ENCODE measurements at regions not wholly inside any gene's neighbourhood (a gene's known extent, or its start where the extent isn't known, plus 50 kb on each side); places are given as distances from the start of the nearest gene placed in this dataset.

DNA sequence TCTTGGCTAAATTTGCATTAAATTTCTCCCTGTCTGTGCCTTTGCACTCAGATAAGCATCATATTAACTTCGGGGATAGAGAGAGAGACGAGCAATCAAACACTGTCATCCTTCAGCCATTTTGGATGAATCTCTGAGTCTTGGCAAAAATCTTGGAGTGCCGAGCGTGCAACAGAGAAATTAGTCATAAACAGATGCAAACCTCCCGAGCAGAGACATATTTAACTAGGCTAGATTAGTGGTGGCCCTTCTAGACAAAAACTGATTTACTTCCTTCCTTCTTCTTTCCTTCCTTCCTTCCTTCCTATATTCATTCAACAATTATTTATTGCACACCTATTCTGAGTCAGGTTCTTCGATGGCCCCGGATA is 114.4 kb upstream of the BLID start:
- ATAC-seq = no peak
- Histone ChIP-seq H3K27me3 (no peaks in the 10 kb centered on the region), H3K9me3 (no peaks in the 10 kb centered on the region), H3K27ac (no peak overlapping the region), H3K36me3 (no peaks in the 10 kb centered on the region), H3K4me3 (no peak overlapping the region), H3K4me1 (peaks cover 3 to 22% (median 4%) of the 10 kb centered on the region in 3 donors)
- 67 to 70% methylated on average over 3 to 7 of the region's 7 CpGs for whole genome bisulfite sequencing, 2 donors (ENCODE audit: low coverage in 1 of 2)
- TF ChIP-seq, protein P1, sequence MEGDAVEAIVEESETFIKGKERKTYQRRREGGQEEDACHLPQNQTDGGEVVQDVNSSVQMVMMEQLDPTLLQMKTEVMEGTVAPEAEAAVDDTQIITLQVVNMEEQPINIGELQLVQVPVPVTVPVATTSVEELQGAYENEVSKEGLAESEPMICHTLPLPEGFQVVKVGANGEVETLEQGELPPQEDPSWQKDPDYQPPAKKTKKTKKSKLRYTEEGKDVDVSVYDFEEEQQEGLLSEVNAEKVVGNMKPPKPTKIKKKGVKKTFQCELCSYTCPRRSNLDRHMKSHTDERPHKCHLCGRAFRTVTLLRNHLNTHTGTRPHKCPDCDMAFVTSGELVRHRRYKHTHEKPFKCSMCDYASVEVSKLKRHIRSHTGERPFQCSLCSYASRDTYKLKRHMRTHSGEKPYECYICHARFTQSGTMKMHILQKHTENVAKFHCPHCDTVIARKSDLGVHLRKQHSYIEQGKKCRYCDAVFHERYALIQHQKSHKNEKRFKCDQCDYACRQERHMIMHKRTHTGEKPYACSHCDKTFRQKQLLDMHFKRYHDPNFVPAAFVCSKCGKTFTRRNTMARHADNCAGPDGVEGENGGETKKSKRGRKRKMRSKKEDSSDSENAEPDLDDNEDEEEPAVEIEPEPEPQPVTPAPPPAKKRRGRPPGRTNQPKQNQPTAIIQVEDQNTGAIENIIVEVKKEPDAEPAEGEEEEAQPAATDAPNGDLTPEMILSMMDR (IDR thresholded peaks at IDR 0.05) = no peak
- TF ChIP-seq EP300 (IDR thresholded peaks at IDR 0.05) (no peak), POLR2A (IDR thresholded peaks at IDR 0.05) (no peak), POLR2AphosphoS5 (IDR thresholded peaks at IDR 0.05) (no peak)

DNA sequence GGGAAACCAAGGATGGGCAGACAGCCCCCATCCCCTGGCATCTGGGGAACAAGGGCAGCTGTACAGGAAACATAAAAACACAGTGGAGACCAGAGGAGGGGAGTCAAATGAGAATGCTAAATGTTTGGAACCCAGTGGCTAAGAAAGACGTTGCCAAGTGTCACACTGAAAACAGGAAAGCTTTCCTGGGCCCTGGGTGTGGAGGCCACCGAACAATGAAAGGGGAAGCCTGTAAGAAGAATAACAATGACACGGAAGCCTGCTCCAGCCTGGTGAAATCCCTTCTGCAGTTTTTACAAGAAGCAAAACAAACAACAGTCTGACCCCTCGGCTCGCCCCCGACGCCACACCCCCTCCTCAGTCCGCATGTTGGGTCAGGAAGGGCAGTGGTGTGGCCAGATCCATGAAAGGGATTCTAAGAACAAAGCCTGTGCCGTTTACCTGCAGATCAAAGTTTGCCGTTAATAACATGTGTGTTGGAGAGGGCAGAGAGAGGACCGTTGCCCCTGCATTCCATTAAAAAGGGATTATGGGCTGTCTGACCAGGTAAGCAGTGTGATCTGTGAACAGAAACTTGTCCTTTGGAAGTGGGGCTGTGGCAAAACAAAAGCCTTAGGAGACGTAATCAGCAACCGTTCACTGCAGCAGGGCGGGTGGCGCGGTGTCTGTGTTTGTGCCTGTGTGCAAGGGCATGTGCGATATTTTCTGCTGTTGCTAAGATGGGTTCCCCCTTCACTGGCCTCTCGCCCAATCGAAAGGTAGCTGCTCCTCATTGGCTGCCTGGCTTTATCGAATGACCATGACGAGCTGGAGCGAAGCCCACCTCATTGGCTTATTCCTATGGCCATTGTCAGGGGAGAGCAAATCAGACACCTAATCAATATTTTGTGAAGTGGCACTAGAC is 113.7 kb upstream of the BLID start:
- TF ChIP-seq POLR2A (IDR thresholded peaks at IDR 0.05) (no peak), POLR2AphosphoS5 (IDR thresholded peaks at IDR 0.05) (no peak), EP300 (IDR thresholded peaks at IDR 0.05) (no peak)
- TF ChIP-seq, protein P1 (IDR thresholded peaks at IDR 0.05) = no peak
- WGBS, 2 donors (ENCODE audit: low coverage in 1 of 2) = 58 to 60% methylated on average over 7 to 10 of the region's 22 CpGs
- H3K36me3 ChIP-seq = no peaks in the 10 kb centered on the region
- H3K27ac ChIP-seq = peak overlapping the region in 1 of 4 donors; percentile 19
- H3K4me1 ChIP-seq = peaks cover 0 to 15% (median 3%) of the 10 kb centered on the region in 3 donors
- ATAC-seq = peak; percentile 22
- H3K27me3 ChIP-seq = no peaks in the 10 kb centered on the region
- no peaks in the 10 kb centered on the region for H3K9me3 ChIP-seq
- no peak overlapping the region for H3K4me3 ChIP-seq

DNA sequence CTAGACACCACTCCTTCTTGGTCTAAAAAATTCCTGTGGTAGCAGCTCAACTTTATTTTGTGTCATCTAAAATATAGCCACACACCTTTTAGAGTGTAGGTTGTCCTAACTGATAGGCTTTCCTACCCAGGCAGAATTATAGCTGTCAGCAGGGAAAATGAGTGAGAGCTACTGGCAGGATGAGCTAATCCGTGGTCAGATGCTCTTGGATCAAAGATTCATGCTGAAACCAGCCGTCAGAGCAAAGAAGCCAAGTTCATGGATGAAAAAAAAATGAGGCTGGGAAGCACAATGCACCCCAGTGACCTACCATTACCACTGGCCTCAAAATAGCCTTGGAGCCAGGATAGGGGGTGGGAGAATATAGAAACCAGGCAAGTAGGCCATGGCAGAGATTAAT is 113.1 kb upstream of the BLID start:
- Histone ChIP-seq H3K4me1 (peaks cover 0 to 9% (median 3%) of the 10 kb centered on the region in 3 donors), H3K4me3 (no peak overlapping the region), H3K27ac (no peak overlapping the region), H3K36me3 (no peaks in the 10 kb centered on the region), H3K27me3 (no peaks in the 10 kb centered on the region), H3K9me3 (no peaks in the 10 kb centered on the region)
- ATAC-seq = peak; percentile 16
- TF ChIP-seq, protein P1 (IDR thresholded peaks at IDR 0.05) = no peak
- no peak for TF ChIP-seq POLR2A (IDR thresholded peaks at IDR 0.05)
- TF ChIP-seq POLR2AphosphoS5 (IDR thresholded peaks at IDR 0.05) = no peak
- TF ChIP-seq EP300 (IDR thresholded peaks at IDR 0.05) = no peak
- 40 to 50% methylated on average over 1 to 2 of the region's 2 CpGs for WGBS, 2 donors (ENCODE audit: low coverage in 1 of 2)

DNA sequence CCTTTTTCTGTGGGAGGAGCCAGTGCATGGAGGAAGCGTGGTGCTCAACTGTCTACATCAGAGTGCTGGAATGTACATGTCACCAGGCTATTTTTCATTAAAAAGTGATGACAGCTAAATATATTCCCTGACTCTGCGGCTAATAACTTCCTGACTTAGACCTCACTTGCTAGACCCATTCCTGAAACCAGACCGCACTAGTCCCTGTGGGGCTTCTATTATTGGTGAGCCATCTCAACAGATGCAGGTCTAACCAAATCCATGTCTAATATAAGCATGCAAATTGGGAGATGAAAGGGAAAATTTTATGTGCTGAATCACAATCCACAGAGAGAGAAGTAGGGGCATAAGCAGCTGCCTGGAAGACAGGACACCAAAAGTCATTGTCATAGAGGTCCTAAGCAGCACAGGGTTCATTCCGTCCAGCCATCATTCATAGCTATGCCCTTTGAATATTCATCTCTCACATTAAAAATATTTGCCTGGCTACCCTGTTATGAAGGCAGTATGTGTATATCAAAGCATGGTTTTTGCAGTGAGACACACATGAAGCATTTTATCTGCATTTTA is 110.9 kb upstream of the BLID start:
- H3K4me3 ChIP-seq = no peak overlapping the region
- H3K36me3 ChIP-seq = no peaks in the 10 kb centered on the region
- 76 to 80% methylated on average over 4 of the region's 4 CpGs for WGBS, 2 donors (ENCODE audit: low coverage in 1 of 2)
- ATAC-seq = no peak
- H3K4me1 ChIP-seq = peaks cover 0 to 9% (median 3%) of the 10 kb centered on the region in 3 donors
- H3K27me3 ChIP-seq = no peaks in the 10 kb centered on the region
- H3K9me3 ChIP-seq = no peaks in the 10 kb centered on the region
- H3K27ac ChIP-seq = no peak overlapping the region
- TF ChIP-seq POLR2AphosphoS5 (IDR thresholded peaks at IDR 0.05) (no peak), EP300 (IDR thresholded peaks at IDR 0.05) (no peak), POLR2A (IDR thresholded peaks at IDR 0.05) (no peak)
- TF ChIP-seq, protein P1 (IDR thresholded peaks at IDR 0.05) = no peak
